RPMI7951 (cell line): ENCODE measurements at regions not wholly inside any gene's neighbourhood (a gene's known extent, or its start where the extent isn't known, plus 50 kb on each side); places are given as distances from the start of the nearest gene placed in this dataset.
"Not testable (repeated sequence)": the region's sequence is repeated elsewhere in the genome, so short reads cannot be mapped to it uniquely, and the experiment has no call there.

ENCODE experiments used
- DNase-seq: peaks from one replicate; pipeline ENCODE4 v3.0.0-alpha.2; 2012; ENCODE audit warnings: low read depth

DNA sequence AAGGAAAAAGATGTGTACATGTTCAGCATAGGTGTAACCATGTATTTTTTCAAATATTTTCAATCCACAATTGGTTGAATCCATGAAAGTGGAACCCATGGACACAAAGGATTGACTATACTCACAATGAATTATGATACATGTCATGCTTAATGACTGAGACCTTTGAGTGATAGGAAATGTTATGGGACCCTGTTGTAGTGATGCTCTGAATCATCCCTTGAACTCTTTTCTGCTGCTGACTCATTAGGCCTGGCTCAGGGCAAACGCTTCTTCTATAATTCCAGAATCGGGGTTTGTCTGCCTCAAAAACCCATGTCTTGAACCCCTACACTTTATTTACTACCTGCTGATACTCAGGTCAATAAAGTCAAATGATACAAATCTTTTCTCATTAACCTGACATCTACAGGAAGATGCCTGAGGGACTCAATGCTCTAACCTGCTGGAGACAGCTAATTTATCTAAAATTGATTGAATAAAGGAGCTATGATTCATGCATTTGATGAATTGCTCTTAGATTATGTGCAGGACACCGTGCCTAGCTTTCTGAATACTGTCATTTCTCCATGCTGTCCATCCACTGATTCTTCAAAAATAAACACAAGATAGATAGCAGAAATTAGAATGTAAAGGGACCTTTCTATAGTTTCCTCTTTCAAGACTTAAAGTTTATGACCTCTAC, 260.1 kb downstream of the PRELID2 start:
- DNase-seq = no peak

DNA sequence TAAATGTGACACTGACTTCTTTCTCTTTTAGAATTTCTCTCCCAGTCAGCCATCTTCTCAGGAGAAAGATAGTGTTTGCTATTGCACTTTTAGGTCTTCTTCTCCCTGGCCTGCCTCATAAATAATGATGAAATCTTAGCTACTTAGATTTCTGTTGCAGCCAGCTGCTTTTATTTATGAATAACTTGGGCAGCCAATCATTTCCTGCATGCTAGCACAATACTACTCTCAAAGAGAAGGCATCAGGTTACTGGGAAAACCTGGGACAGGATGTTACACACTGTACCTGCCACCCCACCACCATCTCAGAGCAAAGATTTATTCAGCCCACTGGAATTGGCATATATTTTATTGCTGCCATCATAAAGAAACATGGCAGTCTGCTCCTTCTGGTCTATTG, 266.6 kb downstream of the PRELID2 start:
- no peak for DNase-seq

DNA sequence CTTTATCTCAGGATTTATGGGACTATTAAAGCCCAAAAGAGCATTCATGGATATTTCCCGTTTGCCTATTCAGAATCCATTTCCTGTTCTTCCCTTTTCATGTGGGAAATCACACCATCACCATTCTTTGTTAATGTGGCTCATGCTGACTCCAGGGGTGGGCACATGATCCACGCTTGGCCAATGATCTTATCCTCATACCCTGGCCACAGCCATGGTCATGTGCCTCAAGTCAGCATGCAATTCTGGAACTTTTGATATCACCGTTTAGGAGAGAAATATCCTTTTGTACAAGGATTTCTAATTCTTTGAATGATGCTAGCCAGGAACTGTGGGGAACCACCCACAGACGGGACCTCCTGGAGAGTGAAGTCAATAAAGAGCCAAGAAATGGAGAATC, 272.2 kb downstream of the PRELID2 start:
- no peak for DNase-seq

DNA sequence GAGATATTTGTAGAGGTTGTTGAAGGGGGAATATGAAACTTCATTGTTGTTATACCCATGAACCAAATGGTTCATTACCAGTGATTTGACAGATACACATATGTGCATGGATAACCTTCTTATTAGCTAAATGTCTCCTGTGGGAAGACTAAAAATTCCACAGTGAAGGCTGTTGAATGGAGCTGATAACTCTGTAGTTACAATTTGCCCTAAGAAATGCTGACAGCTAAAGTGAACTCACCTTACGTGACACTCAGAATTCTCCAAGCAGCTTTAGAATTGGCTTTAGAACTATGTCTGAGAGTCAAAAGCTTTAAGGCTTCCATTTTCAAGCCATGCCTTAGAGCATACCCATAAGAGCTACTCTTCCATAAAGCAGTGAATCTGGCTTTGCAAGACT, 276.9 kb downstream of the PRELID2 start:
- DNase-seq = no peak

DNA sequence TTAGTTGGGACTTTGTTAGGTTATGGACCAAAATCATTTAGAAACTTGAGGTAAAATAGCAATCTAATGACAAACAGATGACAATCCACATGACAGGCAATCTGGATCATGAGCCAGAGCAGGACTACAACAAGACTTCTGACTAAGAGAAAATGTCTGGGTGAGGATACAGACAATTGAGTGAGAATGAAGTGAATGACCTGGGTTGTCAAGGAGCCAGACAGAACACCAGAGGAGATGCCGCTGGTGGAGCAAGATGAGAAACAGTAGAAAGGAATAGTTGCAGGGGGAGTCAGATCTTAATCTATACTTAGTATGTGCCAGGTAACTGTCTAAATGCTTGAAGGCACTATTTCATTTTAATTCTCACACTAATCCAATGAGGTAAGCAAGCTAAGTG, 277.8 kb downstream of the PRELID2 start:
- DNase-seq = no peak

DNA sequence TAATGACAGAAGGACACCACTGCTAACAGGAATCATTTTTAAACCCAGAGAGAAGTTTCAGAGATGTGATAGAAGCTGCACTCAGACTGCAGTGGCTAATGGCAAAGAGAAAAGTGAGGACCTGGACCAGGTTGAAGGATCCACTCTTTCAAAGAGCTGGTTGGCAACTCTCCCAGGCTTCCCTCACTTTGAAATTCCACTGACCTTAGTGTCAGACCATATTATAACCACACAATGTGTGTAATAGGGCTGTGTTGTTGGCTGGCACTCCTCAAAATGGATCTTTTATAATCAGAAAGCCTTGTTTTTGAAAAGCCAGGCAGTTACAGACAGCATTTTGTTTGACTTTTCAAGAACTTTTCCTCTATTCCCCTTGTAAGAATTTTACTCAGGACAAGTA, 280.7 kb downstream of the PRELID2 start:
- peak; percentile 49 for DNase-seq

DNA sequence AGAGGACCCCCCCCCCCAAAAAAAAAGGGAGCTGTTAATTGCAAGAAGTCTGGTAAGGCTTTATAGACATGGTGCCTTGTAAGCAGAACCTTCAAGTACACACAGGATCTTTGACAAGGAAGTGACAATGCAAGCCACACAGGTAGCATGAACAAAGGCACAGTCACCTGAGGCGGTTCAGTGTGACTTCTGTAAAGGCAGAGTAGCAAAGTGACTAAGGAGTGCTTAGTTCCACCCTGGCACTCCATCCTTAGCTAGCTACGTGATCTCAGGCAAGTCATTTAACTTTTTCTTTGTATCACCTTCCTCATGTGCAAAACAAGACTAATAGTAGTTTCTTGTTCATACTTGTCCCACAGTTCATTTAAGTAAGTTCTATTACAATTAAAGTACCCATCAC, 282.0 kb downstream of the PRELID2 start:
- DNase-seq = no peak

DNA sequence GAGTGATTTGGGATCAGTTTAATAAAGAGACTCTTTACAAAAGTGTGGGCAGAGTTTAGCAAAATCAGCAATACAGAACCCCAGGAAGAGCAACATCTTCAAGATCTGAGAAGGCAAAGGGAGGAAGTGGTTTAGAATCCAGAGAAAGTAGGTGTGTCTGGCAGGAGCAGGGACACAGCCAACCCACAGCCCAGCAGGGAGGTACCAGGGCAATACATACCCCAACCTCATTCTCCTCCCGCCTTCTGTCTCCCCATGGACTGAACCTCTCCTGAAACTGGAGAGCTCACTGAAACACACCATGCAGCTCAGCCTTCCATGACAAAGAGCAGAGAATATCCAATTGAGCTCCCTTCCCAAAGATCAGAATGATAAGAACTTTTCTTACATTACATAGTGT, 283.4 kb downstream of the PRELID2 start:
- no peak for DNase-seq

DNA sequence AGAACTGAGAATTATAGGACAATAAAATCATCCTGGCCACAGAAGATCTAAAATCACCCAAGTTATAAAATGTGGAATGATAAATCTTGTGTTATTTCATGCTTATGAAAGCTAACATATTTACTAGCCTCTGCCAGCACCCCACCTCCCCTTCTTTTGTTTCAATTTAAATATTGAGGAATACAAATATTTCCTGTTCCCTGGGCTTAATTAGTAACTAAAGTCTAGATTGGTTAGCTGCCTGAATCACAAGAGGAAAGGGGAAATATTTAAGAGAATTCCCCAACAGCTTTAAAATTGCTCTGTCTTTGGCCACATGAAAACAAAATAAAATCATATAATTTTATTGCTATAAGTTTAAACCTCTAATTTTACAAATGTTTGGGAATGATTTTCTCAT, 287.0 kb downstream of the PRELID2 start:
- DNase-seq = no peak

DNA sequence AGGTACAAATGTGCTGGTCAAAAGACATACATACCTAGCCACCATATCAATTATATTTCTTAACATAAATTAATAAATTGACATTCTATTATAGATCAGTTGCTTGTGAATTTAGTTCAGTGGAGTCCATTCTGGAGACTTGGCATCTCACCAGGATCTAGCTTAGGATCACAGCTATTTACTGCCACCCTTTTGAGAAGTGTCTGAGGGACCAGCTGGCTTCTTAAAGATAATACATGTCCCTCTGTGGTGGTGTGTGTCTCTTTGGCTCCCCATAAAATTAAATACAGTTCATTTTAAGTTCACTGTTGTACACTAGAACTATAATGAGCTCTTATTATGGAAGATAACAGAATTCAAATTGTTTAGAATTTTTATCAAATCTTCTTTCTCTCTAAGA, 290.7 kb downstream of the PRELID2 start:
- DNase-seq = no peak

DNA sequence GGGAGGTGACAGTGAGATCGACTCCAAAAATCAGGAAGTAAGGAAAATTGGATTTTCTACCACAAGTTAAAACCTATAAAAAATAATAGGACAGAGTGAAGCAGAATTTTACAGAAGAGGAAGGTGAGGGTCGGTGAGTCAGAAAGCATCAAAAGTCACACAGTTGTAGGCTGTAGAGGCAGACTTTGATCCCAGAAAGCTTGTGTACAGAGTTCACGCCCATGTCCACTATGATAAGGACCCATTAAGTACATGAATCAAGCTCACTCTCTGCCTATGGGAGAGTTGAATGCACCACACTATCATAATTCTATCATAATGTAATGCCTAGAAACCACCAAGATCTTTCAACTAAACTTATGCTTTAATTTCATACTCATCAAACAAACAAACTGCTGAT, 291.2 kb downstream of the PRELID2 start:
- no peak for DNase-seq

DNA sequence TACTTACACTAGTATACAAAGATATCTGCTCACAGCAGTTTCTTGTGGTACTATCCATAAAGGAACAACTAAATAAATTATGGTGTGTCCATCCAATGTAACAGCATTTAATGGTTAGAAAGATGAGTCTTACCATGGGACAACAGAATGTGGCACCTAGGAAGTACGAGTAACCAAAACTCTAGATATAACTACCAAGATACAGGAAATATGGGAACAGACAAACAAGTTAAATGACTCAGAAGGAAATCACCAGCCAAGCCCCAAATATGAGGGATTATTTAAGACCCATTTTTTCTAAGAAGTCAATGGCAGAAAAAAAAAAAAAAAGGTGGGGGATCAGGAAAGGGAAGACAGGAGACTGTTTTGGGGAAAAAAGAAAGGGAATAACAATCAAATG, 294.8 kb downstream of the PRELID2 start:
- no peak for DNase-seq

DNA sequence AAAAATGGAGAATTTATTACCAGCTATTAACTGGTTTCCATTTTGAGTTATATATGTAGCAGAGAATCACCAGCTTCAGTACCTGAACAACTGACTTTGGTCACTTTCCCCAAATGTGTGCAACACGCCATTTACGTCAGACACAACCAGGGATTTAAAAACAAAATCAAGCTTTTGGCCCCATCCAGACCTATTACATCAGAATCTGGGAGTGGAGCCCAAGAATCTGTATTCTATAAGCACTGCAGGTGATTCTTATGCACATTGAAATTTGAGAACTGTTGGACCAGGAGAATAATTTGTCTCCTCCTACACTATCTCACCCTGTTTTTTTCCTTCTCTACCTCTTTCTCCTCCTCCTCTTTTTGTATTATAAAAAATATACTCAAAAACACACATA, 295.9 kb downstream of the PRELID2 start:
- no peak for DNase-seq

DNA sequence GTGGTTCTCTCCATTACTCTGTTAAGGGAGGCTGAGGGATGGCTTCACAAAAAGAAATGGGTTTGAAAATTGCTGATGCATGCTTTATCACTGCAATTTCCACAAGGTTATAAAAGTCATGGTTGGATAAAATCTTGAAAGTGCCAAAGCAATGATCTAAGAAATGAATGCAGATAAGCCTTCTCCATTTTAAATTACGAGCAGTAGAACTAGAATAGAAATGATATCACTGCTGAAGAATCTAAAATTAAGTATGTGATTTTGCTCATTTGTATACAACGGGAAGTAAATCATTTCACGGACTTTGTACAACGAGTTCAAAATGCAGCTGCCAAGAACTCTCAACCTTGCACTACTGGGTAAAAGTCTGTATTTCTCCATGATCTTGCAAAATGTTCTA, 299.0 kb downstream of the PRELID2 start:
- no peak for DNase-seq

DNA sequence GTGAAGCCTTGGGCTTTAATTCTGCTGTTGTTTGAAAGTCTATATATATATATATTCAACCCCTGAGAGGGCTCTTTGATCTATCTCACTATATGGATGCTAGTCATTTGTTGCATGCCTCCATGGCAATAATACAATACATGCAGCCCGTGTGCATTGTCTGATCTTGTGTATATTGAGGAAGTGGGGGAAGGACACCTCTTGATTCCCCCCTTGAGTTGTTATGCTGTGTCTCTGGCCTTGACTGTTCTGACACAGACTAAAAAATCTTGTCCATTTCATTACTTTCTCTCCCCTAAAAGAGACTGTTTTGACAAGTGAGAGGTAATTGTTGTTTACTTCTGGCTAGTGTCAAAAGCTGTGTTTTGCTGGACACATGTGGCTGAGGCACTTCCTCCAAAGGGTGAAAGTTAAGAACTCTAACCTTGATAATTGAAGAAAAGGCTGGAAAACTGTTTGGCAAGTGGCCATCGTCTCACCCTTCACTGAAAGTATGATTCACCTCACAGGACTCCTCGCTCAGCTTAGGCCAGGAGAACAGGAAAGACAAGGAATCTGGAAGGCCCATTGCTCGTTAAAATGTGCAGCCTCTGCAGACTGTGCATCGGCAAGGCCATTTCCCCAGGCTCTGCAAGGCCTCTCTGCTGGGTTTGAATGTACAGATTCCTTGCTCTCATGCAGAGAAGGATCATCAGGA, 304.0 kb downstream of the PRELID2 start:
- DNase-seq = peak; percentile 48

DNA sequence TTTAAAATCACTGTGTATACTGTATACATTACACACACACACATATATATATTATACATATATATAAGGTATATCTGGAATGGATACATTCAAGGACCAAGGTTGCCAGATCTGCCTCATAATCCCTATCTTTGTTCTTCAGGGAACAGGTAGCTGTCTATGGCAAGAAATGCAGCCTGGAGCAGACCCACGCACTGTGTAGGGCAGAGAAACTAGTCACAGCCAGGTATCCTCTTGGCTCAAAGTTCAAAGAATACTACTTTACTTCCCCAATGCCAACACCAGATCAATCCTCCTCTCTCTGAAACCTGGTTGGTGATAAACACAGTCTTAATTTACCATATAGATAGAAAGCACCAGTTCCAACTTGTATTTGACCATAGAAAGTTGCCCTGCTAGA, 313.6 kb downstream of the PRELID2 start:
- DNase-seq = no peak

DNA sequence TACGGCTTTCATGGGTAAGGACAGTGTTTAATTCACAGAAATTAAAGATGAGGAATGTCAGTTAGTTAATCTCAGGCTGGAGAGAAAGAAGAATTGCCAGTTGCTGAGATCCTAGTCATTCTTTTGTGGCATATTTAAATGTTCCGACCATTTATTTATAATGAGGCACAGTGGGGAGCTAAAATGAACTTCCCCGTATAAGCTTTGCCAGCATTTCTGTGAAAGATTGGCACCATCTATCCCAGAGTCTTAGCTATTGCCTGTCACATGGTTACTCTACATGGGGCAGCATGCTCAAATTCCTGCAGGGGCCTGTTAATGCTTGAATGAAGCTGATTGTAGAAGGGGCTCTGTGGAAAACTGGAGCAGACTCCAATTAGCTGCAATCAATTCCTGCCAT, 314.1 kb downstream of the PRELID2 start:
- DNase-seq = no peak

DNA sequence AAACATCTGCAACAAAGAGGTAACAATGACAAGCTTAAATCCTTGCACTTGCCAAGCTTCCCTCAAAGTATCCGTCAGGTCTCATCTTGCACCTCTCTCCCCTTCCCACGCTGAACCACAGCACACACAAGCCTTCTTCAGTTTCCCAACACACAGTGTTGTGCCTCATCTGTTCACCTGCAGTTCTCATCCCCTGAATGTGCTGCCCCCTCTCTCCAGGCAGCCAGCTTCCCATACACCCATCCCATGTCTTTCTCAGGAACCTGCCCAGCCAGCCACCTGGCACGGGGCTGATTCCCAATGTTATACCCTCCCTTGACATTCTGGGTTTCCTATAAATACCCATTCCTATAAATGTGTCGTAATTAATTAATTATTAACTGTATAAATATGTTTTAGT, 314.8 kb downstream of the PRELID2 start:
- no peak for DNase-seq

DNA sequence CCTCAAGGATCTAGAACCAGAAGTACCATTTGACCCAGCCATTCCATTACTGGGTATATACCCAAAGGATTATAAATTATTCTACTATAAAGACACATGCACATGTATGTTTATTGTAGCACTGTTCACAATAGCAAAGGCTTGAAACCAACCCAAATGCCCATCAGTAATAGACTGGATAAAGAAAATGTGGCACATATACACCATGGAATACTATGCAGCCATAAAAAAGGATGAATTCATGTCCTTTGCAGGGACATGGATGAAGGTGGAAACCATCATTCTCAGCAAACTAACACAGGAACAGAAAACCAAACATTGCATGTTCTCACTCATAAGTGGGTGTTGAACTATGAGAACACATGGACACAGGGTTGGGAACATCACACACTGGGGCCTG, 317.6 kb downstream of the PRELID2 start:
- DNase-seq = not testable (repeated sequence)

DNA sequence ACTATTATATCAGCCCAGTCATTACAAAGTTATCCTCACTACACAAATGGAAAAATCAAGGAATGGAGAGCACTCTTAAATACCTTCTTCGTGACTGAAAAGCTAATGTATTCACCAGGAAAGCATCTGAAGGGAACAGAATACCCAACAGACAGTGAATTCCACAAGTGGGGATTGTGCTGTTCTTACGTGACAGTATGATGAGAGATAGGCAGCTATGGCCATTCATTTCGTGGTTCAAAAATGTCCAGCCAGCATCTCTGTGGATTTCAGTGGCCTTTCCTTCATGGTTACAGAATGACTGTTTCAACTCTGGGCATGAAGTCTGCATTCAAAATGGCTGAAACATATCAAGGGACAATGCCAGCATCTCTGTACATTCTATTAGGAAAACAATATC, 323.8 kb downstream of the PRELID2 start:
- no peak for DNase-seq

DNA sequence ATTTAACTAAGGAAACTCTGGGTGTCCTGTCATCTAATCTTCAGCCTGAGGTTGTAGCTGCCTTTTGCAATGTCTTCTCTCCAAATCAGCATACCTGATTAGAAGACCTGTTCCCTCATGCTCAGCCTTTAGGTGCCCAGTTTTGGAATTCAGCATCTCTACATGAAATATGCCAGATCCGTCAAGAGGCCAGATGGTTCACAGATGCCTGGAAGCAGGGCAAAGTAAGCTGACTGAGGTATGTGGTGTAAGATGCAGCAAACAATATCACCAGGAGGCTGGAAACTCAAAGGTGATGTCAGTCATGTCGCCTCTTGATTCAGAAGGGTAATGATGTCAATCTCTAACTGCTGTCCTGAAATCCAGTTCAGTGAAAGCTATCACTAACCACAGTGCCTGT, 324.4 kb downstream of the PRELID2 start:
- no peak for DNase-seq

DNA sequence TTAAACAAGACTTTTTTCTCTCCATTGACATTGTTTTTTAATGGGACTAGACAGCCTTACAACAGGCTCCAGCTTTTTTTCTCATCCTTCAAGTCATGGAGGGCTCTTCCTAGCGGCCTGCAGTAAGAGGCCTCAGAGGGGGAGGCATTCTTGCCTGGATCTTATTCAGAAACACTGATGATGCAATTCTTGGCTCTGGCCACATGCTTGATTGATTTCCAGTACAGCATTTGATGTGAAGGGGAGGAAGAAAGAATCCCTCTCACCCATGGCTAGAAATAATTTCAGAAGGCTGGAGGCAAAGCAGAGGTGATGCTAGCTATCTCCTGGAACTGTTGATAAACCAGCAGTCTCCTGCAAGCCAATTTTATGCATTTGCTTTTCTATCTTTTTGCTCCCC, 324.8 kb downstream of the PRELID2 start:
- no peak for DNase-seq

DNA sequence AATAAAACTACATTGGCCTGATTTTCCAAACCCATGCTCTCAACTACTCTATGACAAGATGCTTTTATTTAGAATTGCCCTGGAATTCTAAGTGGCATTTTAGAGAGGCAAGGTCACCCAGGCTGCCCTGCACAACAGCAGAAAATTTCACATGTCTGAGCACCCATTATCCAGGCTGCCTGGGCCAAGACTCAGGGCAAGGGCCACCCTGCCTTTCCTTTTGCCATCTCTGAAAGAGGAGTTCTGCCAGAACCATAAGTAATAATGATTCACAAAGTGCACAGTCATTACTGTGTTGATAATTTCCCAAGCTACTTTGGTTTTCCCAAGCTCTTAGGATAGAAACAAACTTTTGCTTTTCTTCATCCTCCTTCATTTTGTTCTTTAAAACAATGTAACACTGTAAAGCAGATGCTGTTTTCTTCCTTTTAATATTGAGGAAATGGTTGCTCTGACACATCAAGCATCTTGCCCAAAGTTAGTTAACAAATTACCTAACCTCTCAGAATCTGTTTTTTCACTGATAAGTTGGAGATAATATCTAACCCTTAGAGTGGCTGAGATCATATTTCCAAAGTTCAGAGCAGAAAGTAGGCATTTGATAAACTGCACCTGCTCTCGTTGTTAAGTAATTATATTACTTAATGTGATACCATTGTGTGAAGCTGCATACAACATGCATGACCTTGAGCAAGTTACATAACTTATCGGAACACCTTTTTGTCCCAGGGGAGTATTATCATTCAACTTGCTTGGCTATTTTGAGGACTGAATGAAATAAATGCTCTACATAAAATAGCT, 325.6 kb downstream of the PRELID2 start:
- DNase-seq = no peak
